WERI-Rb-1 (cell line): ENCODE measurements at regions not wholly inside any gene's neighbourhood (a gene's known extent, or its start where the extent isn't known, plus 50 kb on each side); places are given as distances from the start of the nearest gene placed in this dataset.
"Not testable (repeated sequence)": the region's sequence is repeated elsewhere in the genome, so short reads cannot be mapped to it uniquely, and the experiment has no call there.

ENCODE experiments used
- DNase-seq: peaks from one replicate; pipeline ENCODE4 v3.0.0-alpha.2; 2020
- H3K27ac ChIP-seq: fragments of 250-450 bp; sonication (Bioruptor Pico); 2 replicates; pipeline ENCODE4 v1.5.1; 2020; ENCODE audit warnings: mild to moderate bottlenecking, moderate library complexity
- H3K27me3 ChIP-seq: fragments of 250-450 bp; sonication (Bioruptor Pico); 2 replicates; pipeline ENCODE4 v1.5.1; 2021; ENCODE audit warnings: mild to moderate bottlenecking, low read depth, moderate library complexity; ENCODE audit not compliant: insufficient read depth, severe bottlenecking
- H3K36me3 ChIP-seq: fragments of 250-450 bp; sonication (Bioruptor Pico); 2 replicates; pipeline ENCODE4 v1.5.1; 2020; ENCODE audit warnings: mild to moderate bottlenecking, moderate library complexity
- H3K4me3 ChIP-seq: 2 replicates; pipeline ENCODE4 v1.5.1; 2011; ENCODE audit warnings: low read depth, mild to moderate bottlenecking, control low read depth, low read length
- H3K9me3 ChIP-seq: fragments of 250-450 bp; sonication (Bioruptor Pico); 2 replicates; pipeline ENCODE4 v1.5.1; 2021; ENCODE audit warnings: mild to moderate bottlenecking, moderate library complexity; ENCODE audit not compliant: severe bottlenecking
- TF ChIP-seq, protein P1 (sequence below): IDR thresholded peaks from 2 replicates; pipeline ENCODE4 v1.5.1; 2011; ENCODE audit warnings: low read depth, mild to moderate bottlenecking, control low read depth, inconsistent platforms, low read length

DNA sequence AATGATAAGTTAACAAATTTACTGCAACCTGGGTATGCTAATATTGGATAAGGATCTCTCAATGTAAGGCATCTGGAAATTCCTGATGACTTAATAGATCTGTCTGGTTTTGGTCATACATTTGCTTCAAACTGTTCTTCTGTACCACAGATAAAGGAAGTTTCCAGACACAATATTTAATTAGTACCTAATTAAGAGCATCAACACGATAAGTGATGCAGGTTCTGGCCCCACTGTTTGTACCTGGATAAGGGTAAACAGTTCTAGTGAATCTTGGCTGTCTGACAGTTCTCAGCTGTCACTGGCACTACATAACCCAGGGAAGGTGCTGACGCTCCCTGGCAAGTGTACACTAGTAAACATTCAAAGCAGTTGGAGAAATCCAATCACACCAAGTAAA is 165.6 kb downstream of the MZT1 start:
- no peaks in the 10 kb centered on the region for H3K9me3 ChIP-seq
- H3K4me3 ChIP-seq, result no peak overlapping the region
- TF ChIP-seq, protein P1, sequence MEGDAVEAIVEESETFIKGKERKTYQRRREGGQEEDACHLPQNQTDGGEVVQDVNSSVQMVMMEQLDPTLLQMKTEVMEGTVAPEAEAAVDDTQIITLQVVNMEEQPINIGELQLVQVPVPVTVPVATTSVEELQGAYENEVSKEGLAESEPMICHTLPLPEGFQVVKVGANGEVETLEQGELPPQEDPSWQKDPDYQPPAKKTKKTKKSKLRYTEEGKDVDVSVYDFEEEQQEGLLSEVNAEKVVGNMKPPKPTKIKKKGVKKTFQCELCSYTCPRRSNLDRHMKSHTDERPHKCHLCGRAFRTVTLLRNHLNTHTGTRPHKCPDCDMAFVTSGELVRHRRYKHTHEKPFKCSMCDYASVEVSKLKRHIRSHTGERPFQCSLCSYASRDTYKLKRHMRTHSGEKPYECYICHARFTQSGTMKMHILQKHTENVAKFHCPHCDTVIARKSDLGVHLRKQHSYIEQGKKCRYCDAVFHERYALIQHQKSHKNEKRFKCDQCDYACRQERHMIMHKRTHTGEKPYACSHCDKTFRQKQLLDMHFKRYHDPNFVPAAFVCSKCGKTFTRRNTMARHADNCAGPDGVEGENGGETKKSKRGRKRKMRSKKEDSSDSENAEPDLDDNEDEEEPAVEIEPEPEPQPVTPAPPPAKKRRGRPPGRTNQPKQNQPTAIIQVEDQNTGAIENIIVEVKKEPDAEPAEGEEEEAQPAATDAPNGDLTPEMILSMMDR, result no peak
- no peak for DNase-seq
- H3K27ac ChIP-seq, result no peak overlapping the region
- H3K27me3 ChIP-seq, result no peaks in the 10 kb centered on the region
- H3K36me3 ChIP-seq, result no peaks in the 10 kb centered on the region

DNA sequence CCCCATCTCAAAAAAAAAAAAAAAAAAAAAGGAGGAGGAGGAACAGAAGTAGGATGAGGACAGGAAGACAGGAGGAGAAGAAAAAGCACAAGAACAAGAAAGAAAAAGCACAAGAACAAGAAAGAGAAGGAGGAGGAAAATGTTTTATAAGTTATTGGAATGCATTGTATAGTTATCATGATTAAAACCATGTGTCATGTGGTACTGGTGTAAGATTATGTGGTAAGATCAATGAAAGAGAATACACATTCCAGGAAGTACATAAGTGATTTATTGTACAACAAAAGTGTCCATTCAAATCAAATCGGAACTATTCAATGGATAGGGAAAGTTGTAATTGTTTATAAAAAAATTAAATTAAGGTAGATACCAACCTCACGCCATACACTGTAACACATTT is 167.7 kb downstream of the MZT1 start:
- Histone ChIP-seq H3K27me3 (no peaks in the 10 kb centered on the region), H3K36me3 (no peaks in the 10 kb centered on the region), H3K4me3 (no peak overlapping the region), H3K9me3 (no peaks in the 10 kb centered on the region), H3K27ac (no peak overlapping the region)
- TF ChIP-seq, protein P1, result no peak
- no peak for DNase-seq

DNA sequence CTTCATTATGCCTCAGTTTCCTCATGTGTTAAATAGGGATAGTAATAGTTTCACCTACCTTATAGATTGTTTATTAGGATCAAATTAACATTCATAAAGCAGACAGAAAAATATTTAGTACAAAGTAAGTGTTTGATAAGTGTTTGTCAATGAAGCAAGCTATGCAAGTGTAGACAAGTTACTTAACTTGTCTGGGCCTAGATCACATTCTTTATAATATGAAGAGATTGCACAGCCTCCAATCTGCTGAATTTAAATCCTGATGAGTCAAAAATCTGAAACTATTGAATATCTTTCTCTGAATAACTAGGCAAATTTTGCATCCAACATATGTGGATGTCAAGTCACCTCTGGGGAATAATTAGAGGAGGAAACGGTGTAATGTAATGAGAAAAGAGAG is 170.5 kb downstream of the MZT1 start:
- TF ChIP-seq, protein P1, result no peak
- H3K27ac ChIP-seq, result no peak overlapping the region
- no peak for DNase-seq

DNA sequence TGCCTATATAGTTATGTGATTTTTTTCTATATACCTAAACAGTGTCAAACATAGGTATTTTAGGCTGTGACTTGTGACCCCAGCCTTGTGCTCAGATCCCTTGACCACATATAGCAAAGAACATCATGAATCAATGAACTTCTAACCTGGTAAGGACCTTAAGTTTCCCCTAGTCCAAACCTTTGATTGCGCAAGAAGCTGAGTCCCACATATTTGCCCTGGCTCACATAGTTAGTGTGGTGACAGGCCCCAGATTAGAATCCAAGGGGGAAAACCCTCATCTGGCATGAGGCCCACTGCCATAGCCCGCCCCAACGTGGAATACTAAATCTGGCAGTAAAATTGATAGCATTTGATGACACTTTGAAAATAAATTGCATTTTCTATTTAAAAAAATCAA is 171.8 kb downstream of the MZT1 start:
- no peak overlapping the region for H3K27ac ChIP-seq
- no peak for DNase-seq
- H3K4me3 ChIP-seq, result no peak overlapping the region
- H3K36me3 ChIP-seq, result no peaks in the 10 kb centered on the region
- TF ChIP-seq, protein P1, result no peak
- no peaks in the 10 kb centered on the region for H3K27me3 ChIP-seq
- no peaks in the 10 kb centered on the region for H3K9me3 ChIP-seq

More for the DNA sequence above, 170.5 kb downstream of the MZT1 start:
- no peaks in the 10 kb centered on the region for H3K9me3 ChIP-seq
- H3K4me3 ChIP-seq, result no peak overlapping the region
- no peaks in the 10 kb centered on the region for H3K36me3 ChIP-seq
- no peaks in the 10 kb centered on the region for H3K27me3 ChIP-seq

DNA sequence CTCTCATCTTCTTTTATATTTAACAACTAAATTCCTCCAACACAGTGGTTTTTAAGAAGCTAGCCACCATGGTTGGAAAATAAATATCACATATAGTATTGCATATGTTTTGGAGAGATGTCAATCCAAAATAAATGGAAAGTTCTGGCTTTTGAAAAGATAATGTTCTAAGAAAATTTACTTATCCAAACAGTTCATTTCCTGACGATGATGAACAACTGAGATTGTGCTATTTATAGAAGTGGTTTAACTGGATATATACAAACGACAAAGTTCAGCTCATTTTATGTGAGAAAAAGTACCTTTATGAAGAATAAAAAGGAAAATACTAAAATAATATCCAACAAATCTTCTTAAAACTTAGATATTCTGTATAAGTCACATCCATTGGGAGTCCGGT is 174.7 kb downstream of the MZT1 start:
- no peak overlapping the region for H3K4me3 ChIP-seq
- no peaks in the 10 kb centered on the region for H3K27me3 ChIP-seq
- TF ChIP-seq, protein P1, result no peak
- no peak for DNase-seq
- no peaks in the 10 kb centered on the region for H3K36me3 ChIP-seq
- H3K9me3 ChIP-seq, result no peaks in the 10 kb centered on the region
- no peak overlapping the region for H3K27ac ChIP-seq

DNA sequence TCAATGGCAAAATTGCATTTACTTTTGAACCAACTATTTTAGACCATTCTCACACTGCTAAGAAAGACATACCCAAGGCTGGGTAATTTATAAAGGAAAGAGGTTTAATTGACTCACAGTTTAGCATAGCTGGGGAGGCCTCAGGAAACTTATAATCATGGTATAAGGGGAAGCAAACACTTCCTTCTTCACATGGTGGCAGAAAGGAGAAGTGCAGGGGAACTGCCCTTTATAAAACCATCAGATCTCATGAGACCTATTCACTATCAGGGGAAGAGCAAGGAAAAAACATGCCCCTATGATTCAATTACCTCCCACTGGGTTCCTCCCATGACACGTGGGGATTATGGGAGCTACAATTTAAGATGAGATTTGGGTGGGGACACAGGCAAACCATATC is 181.5 kb downstream of the MZT1 start:
- not testable (repeated sequence) for H3K36me3 ChIP-seq, H3K27ac ChIP-seq, H3K27me3 ChIP-seq, H3K9me3 ChIP-seq, H3K4me3 ChIP-seq, DNase-seq
